ENCODE measurements at regions not wholly inside any gene's neighbourhood (a gene's known extent, or its start where the extent isn't known, plus 50 kb on each side); places are given as distances from the start of the nearest gene placed in this dataset.

DNA sequence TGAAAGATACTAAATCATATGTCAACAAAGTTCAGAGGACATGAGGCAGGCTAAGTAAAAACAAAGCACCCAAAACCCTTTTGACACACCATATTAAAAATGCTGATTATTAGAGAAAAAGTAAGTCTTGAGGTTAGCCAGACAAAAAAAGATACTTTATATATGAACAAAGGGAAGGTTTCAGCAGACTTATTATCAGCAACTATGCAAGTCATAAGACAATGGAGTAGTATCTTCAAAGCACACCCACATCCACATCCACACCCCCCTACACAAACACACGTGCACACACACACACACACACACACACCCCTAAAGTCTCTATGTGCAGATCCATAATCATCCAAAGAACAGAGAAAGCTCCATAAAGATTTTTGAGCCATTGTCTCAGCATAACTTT, 1373.9 kb upstream of the CELF2 start:
- Histone ChIP-seq H3K4me3 (no peak overlapping the region), H3K36me3 (replicated peaks; ENCODE audit: insufficient read depth, low read depth) (no peaks in the 10 kb centered on the region), H3K9me2 (replicated peaks; ENCODE audit: insufficient read depth) (no peaks in the 10 kb centered on the region), H4K20me1 (ENCODE audit: insufficient read depth, poor library complexity, severe bottlenecking) (no peaks in the 10 kb centered on the region), H3K9me3 (ENCODE audit: low read depth) (no peaks in the 10 kb centered on the region), H3K27me3 (no peaks in the 10 kb centered on the region), H2AFZ (no peak overlapping the region), H3K4me1 (ENCODE audit: insufficient read depth) (no peaks in the 10 kb centered on the region), H3K79me2 (no peaks in the 10 kb centered on the region), H3K27ac (no peak overlapping the region), H3K4me2 (no peak overlapping the region)
- TF ChIP-seq EZH2phosphoT487 (IDR thresholded peaks at IDR 0.05; ENCODE audit: low read depth, severe bottlenecking, unreplicated experiment), result no peak
- no peak for DNase-seq (ENCODE audit: low spot score)
- WGBS (ENCODE audit: low lambda C conversion rate, missing lambda C conversion rate), result 50% methylated on average over 1 of the region's 1 CpG

DNA sequence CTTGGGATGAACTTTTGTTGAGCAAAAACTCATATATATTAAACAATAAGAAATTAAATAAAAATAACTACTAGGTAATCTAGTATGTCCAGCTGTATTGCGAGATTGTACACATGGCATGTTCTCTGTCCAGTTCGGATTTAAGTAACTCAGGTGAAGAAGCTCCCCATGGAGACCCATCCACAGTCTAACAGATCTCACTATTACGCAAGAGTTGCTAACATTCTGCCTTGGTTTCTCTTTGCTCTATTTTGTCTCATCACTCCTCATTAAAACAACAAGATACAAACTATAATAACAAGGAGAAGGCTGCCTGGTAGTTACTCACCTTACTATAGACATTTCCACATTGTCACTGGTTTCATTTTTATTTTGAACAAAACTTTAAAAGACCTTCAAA, 1372.3 kb upstream of the CELF2 start:
- H4K20me1 ChIP-seq (ENCODE audit: insufficient read depth, poor library complexity, severe bottlenecking), result no peaks in the 10 kb centered on the region
- no peaks in the 10 kb centered on the region for H3K36me3 ChIP-seq (replicated peaks; ENCODE audit: insufficient read depth, low read depth)
- H3K27me3 ChIP-seq, result no peaks in the 10 kb centered on the region
- no peak for DNase-seq (ENCODE audit: low spot score)
- H3K4me1 ChIP-seq (ENCODE audit: insufficient read depth), result no peaks in the 10 kb centered on the region
- H3K4me2 ChIP-seq, result no peak overlapping the region
- H2AFZ ChIP-seq, result no peak overlapping the region
- no peak overlapping the region for H3K27ac ChIP-seq
- H3K79me2 ChIP-seq, result no peaks in the 10 kb centered on the region
- TF ChIP-seq EZH2 (IDR thresholded peaks at IDR 0.05; ENCODE audit: borderline replicate concordance), result no peak
- TF ChIP-seq, protein P1, sequence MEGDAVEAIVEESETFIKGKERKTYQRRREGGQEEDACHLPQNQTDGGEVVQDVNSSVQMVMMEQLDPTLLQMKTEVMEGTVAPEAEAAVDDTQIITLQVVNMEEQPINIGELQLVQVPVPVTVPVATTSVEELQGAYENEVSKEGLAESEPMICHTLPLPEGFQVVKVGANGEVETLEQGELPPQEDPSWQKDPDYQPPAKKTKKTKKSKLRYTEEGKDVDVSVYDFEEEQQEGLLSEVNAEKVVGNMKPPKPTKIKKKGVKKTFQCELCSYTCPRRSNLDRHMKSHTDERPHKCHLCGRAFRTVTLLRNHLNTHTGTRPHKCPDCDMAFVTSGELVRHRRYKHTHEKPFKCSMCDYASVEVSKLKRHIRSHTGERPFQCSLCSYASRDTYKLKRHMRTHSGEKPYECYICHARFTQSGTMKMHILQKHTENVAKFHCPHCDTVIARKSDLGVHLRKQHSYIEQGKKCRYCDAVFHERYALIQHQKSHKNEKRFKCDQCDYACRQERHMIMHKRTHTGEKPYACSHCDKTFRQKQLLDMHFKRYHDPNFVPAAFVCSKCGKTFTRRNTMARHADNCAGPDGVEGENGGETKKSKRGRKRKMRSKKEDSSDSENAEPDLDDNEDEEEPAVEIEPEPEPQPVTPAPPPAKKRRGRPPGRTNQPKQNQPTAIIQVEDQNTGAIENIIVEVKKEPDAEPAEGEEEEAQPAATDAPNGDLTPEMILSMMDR (IDR thresholded peaks at IDR 0.05; ENCODE audit: poor library complexity), result no peak
- H3K9me3 ChIP-seq (ENCODE audit: low read depth), result no peaks in the 10 kb centered on the region
- H3K9me2 ChIP-seq (replicated peaks; ENCODE audit: insufficient read depth), result no peaks in the 10 kb centered on the region
- no peak overlapping the region for H3K4me3 ChIP-seq
- WGBS (ENCODE audit: low lambda C conversion rate, missing lambda C conversion rate), result 92% methylated on average over 3 of the region's 3 CpGs

DNA sequence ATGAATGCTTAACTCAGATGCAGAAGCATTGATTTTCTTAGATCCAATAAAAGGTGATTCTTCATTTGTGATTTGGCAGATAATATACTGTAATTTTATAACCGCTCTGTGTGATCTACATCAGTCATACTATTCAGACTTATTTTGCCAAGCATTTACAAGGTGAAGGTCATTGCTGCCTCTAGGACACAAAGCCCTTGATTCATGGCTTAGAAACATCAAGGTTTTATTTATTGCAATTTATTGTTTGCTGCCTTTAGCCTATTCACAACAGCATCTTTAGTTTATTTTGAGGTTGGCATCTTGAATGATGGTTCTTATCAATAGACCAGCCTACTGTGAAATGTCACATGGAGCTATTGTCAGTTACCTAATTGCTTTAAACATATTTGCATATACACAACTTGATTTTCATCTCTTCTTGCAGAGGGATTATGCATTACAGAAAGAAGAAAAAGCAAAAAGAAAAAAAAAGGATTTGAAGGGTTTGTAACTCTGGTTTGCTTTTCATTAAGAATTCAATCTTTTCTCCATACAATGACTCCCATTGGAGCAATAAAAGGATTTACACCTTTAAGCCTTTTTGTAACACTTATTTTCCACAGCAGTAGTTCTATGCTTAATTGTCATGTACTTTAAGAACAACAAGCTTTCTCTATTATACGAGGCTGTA, 1371.6 kb upstream of the CELF2 start:
- H3K27ac ChIP-seq, result no peak overlapping the region
- no peaks in the 10 kb centered on the region for H3K36me3 ChIP-seq (replicated peaks; ENCODE audit: insufficient read depth, low read depth)
- TF ChIP-seq EZH2 (IDR thresholded peaks at IDR 0.05; ENCODE audit: borderline replicate concordance), result no peak
- TF ChIP-seq EZH2phosphoT487 (IDR thresholded peaks at IDR 0.05; ENCODE audit: low read depth, severe bottlenecking, unreplicated experiment), result no peak
- TF ChIP-seq, protein P1 (IDR thresholded peaks at IDR 0.05; ENCODE audit: poor library complexity), result no peak
- no peak overlapping the region for H3K4me3 ChIP-seq
- no peaks in the 10 kb centered on the region for H3K9me2 ChIP-seq (replicated peaks; ENCODE audit: insufficient read depth)
- no peaks in the 10 kb centered on the region for H3K9me3 ChIP-seq (ENCODE audit: low read depth)
- no peaks in the 10 kb centered on the region for H4K20me1 ChIP-seq (ENCODE audit: insufficient read depth, poor library complexity, severe bottlenecking)
- H3K4me1 ChIP-seq (ENCODE audit: insufficient read depth), result no peaks in the 10 kb centered on the region
- WGBS (ENCODE audit: low lambda C conversion rate, missing lambda C conversion rate), result 75% methylated on average over 2 of the region's 2 CpGs
- no peak overlapping the region for H3K4me2 ChIP-seq
- no peaks in the 10 kb centered on the region for H3K27me3 ChIP-seq
- H3K79me2 ChIP-seq, result no peaks in the 10 kb centered on the region
- no peak for DNase-seq (ENCODE audit: low spot score)
- no peak overlapping the region for H2AFZ ChIP-seq

DNA sequence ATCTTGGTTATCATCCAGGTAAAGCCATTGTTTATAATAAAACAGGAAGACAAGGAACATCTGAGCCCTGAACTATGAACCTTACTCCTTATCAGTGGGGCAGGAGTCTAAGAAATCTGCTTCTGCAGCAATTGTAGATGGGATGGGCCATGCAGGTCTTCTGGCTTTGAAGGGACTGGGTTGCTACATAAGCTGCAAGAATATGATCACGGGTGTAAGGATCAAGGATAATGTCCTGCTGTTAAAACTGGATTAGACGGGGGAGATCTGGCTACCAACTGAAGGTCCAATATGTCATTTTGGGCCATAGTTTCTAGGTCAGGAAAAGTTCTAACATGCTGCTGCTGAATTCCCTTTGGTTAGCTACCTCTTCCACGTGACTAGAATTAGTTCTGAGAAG, 1363.4 kb upstream of the CELF2 start:
- Histone ChIP-seq H3K9me2 (replicated peaks; ENCODE audit: insufficient read depth) (no peaks in the 10 kb centered on the region), H3K36me3 (replicated peaks; ENCODE audit: insufficient read depth, low read depth) (no peaks in the 10 kb centered on the region), H3K4me1 (ENCODE audit: insufficient read depth) (no peaks in the 10 kb centered on the region), H4K20me1 (ENCODE audit: insufficient read depth, poor library complexity, severe bottlenecking) (no peaks in the 10 kb centered on the region), H3K4me3 (no peak overlapping the region), H3K9me3 (ENCODE audit: low read depth) (no peaks in the 10 kb centered on the region), H3K27me3 (no peaks in the 10 kb centered on the region), H3K79me2 (no peaks in the 10 kb centered on the region), H3K4me2 (no peak overlapping the region), H3K27ac (no peak overlapping the region), H2AFZ (no peak overlapping the region)
- TF ChIP-seq EZH2phosphoT487 (IDR thresholded peaks at IDR 0.05; ENCODE audit: low read depth, severe bottlenecking, unreplicated experiment), result no peak
- TF ChIP-seq EZH2 (IDR thresholded peaks at IDR 0.05; ENCODE audit: borderline replicate concordance), result no peak
- TF ChIP-seq, protein P1 (IDR thresholded peaks at IDR 0.05; ENCODE audit: poor library complexity), result no peak
- 86% methylated on average over 3 of the region's 3 CpGs for WGBS (ENCODE audit: low lambda C conversion rate, missing lambda C conversion rate)
- DNase-seq (ENCODE audit: low spot score), result peak; percentile 7
